AG10803 (cell line): ENCODE measurements at regions not wholly inside any gene's neighbourhood (a gene's known extent, or its start where the extent isn't known, plus 50 kb on each side); places are given as distances from the start of the nearest gene placed in this dataset.
"Not testable (repeated sequence)": the region's sequence is repeated elsewhere in the genome, so short reads cannot be mapped to it uniquely, and the experiment has no call there.

ENCODE experiments used
- DNase-seq: peaks from one replicate; pipeline ENCODE4 v3.0.0; 2010; ENCODE audit warnings: low read depth
- H3K4me3 ChIP-seq: 2 replicates; pipeline ENCODE4 v1.5.1; 2011; ENCODE audit warnings: mild to moderate bottlenecking, low read length, control low read depth
- CTCF ChIP-seq: conservative IDR thresholded peaks from 2 replicates; pipeline ENCODE4 v1.5.1; 2011; ENCODE audit warnings: mild to moderate bottlenecking, low read length, control low read depth, inconsistent platforms

- DNase-seq: no peak
- no peak for TF ChIP-seq CTCF
- no peak overlapping the region for H3K4me3 ChIP-seq
Observed at GRCh38 chr13:66159511-66159910, 1070.6 kb downstream of the PCDH9 start.

- TF ChIP-seq CTCF: no peak
Observed at GRCh38 chr13:66154976-66155375, 1075.2 kb downstream of the PCDH9 start.

GRCh38 chr13:66154354-66154753 lies 1075.8 kb downstream of the PCDH9 start:
- TF ChIP-seq CTCF: no peak
- DNase-seq: peak; percentile 16
- H3K4me3 ChIP-seq: no peak overlapping the region

More at GRCh38 chr13:66154976-66155375, 1075.2 kb downstream of the PCDH9 start:
- no peak overlapping the region for H3K4me3 ChIP-seq
- peak; percentile 42 for DNase-seq

- TF ChIP-seq CTCF: no peak
- no peak for DNase-seq
Observed at GRCh38 chr13:66152596-66152995, 1077.5 kb downstream of the PCDH9 start.

GRCh38 chr13:66144357-66144756 lies 1085.8 kb downstream of the PCDH9 start:
- not testable (repeated sequence) for DNase-seq, H3K4me3 ChIP-seq

More at GRCh38 chr13:66152596-66152995, 1077.5 kb downstream of the PCDH9 start:
- H3K4me3 ChIP-seq: no peak overlapping the region

GRCh38 chr13:66139701-66140100 lies 1090.4 kb downstream of the PCDH9 start:
- TF ChIP-seq CTCF: no peak
- no peak for DNase-seq
- no peak overlapping the region for H3K4me3 ChIP-seq

GRCh38 chr13:66139250-66139649 lies 1090.9 kb downstream of the PCDH9 start:
- no peak for DNase-seq
- no peak overlapping the region for H3K4me3 ChIP-seq
- TF ChIP-seq CTCF: no peak
